Omental fat pad (tissue), 3 donors: ENCODE measurements at regions not wholly inside any gene's neighbourhood (a gene's known extent, or its start where the extent isn't known, plus 50 kb on each side); places are given as distances from the start of the nearest gene placed in this dataset.

Source experiments
- ATAC-seq: fragments of 150-250 bp; one replicate; pipeline ENCODE4 v1.9.1; 2016; ENCODE audit warnings: mild to moderate bottlenecking, moderate library complexity; ENCODE audit not compliant: low FRiP score
- DNase-seq: peaks from one replicate; pipeline ENCODE4 v3.0.0-alpha.2; 2019; ENCODE audit warnings: low spot score
- TF ChIP-seq, protein P1 (sequence below), 3 donors: fragments of 450-650 bp; IDR thresholded peaks; one replicate each; pipeline ENCODE4 v1.5.1; 2016 to 2017; ENCODE audit warnings: antibody characterized with exemption in 3 of 3, mild to moderate bottlenecking in 3 of 3, moderate library complexity in 2 of 3

DNA sequence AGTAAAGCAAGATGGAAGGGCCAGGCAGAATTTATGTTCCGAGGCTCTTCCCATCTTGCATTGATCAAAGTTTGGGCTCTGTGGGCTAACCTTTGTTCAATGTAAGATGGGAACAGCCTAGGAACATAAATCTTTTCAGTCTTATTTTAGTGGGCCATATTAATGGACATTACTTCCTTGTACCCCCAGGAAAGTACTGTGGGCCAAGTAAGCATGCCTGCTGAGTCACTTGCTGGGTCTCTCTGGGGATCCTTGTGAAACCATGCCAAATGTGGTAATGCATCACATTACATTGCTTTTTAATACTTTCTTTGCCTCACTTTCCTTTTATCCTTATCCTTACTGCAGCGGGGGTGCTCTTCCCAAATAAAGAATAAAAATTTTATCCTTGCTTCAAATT, 349.5 kb upstream of the POU1F1 start:
- ATAC-seq (no peak), DNase-seq (no peak)
- TF ChIP-seq, protein P1, sequence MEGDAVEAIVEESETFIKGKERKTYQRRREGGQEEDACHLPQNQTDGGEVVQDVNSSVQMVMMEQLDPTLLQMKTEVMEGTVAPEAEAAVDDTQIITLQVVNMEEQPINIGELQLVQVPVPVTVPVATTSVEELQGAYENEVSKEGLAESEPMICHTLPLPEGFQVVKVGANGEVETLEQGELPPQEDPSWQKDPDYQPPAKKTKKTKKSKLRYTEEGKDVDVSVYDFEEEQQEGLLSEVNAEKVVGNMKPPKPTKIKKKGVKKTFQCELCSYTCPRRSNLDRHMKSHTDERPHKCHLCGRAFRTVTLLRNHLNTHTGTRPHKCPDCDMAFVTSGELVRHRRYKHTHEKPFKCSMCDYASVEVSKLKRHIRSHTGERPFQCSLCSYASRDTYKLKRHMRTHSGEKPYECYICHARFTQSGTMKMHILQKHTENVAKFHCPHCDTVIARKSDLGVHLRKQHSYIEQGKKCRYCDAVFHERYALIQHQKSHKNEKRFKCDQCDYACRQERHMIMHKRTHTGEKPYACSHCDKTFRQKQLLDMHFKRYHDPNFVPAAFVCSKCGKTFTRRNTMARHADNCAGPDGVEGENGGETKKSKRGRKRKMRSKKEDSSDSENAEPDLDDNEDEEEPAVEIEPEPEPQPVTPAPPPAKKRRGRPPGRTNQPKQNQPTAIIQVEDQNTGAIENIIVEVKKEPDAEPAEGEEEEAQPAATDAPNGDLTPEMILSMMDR (IDR thresholded peaks at IDR 0.05) = no peak

DNA sequence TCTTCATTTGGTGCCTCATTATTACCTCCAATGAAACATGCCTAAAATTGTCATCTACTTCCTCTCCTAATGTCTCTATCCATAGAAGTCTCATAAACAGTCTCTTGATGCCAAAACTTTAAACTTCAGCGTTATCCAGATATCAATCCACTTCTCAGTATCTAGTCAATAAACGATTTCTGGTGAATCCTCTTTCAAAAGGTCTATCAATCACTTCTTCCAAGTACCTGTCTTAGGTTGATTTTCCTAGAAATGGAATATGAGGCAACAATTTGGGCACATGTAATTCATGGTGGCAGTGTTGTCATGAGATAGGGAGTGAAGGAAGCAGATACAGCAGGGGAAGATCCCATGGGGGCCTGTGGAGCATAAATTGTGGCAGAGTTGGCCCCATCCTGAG, 348.5 kb upstream of the POU1F1 start:
- DNase-seq (no peak), ATAC-seq (no peak)
- TF ChIP-seq, protein P1 (IDR thresholded peaks at IDR 0.05) = no peak

DNA sequence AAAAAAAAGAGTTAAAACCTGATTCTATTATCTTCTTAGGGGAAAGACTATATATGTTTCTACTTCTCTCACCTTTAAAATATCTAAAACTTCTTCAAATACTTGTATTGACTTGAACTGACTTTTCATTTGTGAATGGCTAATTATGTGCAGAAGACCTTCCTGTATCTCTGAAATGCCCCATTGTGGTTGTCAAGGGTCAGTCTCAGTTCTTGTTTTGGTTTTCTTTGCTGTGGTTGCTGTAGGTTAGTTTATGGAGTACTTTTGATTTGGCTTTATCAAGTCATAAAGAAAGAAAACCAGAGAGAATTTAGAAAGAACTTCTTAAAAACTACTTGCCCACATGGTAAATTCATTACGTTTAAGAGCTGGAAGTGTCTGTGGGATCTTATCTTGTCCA, 345.3 kb upstream of the POU1F1 start:
- TF ChIP-seq, protein P1 (IDR thresholded peaks at IDR 0.05) = no peak
- ATAC-seq = no peak
- no peak for DNase-seq

DNA sequence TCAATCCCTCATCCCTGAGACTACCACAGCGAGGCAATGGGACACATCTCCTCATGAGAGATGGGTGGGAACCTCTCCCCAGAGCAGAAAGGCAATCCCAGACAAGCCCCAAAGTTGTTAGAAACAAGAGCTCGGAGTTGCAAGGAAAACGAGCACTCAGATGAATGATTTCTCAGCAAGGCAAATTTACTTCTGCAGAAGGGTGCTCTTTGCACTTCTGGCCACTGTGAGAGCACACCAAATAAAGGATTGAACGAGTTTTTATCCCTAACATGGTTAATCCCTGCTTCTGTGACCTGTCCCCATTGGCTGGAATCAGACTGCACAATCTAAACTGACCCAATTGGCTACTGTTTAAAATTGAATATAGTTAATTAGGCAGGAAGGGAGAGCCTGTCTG, 339.1 kb upstream of the POU1F1 start:
- ATAC-seq (no peak), DNase-seq (no peak)
- TF ChIP-seq, protein P1 (IDR thresholded peaks at IDR 0.05) = no peak

DNA sequence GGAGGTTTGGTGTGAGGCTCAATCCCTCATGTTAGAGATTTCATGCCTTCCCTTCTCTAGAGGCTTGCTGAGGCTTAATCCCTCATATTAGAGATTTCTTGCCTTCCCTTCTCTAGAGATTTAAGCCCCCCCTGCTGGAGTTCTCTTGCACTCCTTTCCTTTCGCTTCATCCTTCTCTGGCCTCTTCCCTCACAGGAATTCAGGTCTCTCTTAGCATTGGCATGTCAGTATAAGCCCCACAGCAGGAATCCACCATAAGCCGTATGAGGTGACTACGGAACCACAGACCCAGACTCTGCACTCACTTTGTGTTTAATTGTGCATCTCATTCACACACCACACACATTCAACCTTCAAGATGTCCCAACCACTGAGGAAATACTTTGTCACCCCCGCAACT, 338.6 kb upstream of the POU1F1 start:
- TF ChIP-seq, protein P1 (IDR thresholded peaks at IDR 0.05) = no peak
- DNase-seq (no peak), ATAC-seq (no peak)

DNA sequence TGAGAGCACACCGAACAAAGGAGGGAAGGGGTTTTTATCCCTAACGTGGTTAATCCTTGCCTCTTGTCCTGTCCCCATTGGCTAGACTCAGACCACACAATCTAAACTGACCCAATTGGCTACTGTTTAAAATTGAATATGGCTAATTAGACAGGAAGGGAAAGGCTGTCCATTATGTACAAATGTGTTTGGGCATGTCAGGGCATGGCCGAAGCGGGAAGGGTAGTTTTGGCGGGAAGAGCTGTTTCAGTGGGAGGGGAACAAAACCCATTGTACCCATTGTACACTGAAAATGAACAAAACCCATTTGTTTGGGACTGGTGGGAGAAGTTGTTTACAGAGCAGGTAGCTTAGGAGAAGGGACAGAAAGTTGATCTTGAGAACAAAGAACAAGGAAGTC, 330.9 kb upstream of the POU1F1 start:
- TF ChIP-seq, protein P1 (IDR thresholded peaks at IDR 0.05) = no peak
- no peak for ATAC-seq

DNA sequence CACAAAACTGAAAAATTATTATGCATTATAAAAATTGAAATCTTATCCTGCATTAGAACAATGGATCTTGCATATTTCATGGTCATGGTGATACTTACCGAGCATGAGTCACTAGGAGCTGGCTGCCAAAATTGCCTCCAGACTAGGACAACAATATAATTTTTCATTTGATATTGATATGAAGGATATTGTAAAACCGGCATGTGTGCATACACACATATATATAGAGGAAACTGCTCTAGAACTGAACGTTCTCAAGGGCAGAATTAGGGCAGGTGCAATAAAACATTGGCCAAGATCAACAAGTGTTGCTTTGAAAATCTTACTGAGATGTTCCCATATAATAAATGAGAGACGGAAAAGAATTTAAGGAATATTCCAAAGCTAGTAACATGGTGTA, 319.4 kb upstream of the POU1F1 start:
- TF ChIP-seq, protein P1 (IDR thresholded peaks at IDR 0.05) = no peak
- ATAC-seq (no peak), DNase-seq (no peak)

More for the DNA sequence above, 330.9 kb upstream of the POU1F1 start:
- no peak for DNase-seq
